H1 (cell line): ENCODE measurements at regions not wholly inside any gene's neighbourhood (a gene's known extent, or its start where the extent isn't known, plus 50 kb on each side); places are given as distances from the start of the nearest gene placed in this dataset.

Experiments
- CTCF ChIA-PET: fragments of 300-600 bp; sonication (Branson Sonifier 250); formaldehyde crosslinking; loops from one replicate; lab custom pipeline; 2021; ENCODE audit not compliant: partially characterized antibody; lab: Charles Lee
- POLR2A ChIA-PET: fragments of 300-600 bp; sonication (Branson Sonifier 250); formaldehyde crosslinking; loops from one replicate; lab custom pipeline; 2021; ENCODE audit warnings: inconsistent platforms; ENCODE audit not compliant: partially characterized antibody; lab: Charles Lee
- DNase-seq, 2 experiments: peaks; one replicate each; pipeline versions ENCODE4 v3.0.0 to v3.0.0-alpha.2; 2010 to 2022; ENCODE audit warnings: low spot score in 2 of 2, low read depth in 1 of 2, mixed read lengths in 1 of 2
- FAIRE-seq: peaks from 2 replicates; lab custom pipeline; 2011; peaks lifted over from hg19 to GRCh38; lab: Jason Lieb, UNC
- H2AFZ ChIP-seq: 2 replicates; pipeline ENCODE4 v1.8.1; 2012; ENCODE audit warnings: low read length, inconsistent platforms
- H2AK5ac ChIP-seq: 2 replicates; pipeline ENCODE4 v1.6.1; 2013; ENCODE audit warnings: low read depth, low read length
- H2BK120ac ChIP-seq: replicated peaks from 2 replicates; pipeline ENCODE3; 2013; ENCODE audit warnings: low read depth, low read length, inconsistent platforms
- H2BK12ac ChIP-seq: 2 replicates; pipeline ENCODE4 v1.6.1; 2013; ENCODE audit warnings: low read depth, low read length
- H2BK15ac ChIP-seq: 2 replicates; pipeline ENCODE4 v1.6.1; 2013; ENCODE audit warnings: low read length
- H2BK20ac ChIP-seq: 2 replicates; pipeline ENCODE4 v1.6.1; 2013; ENCODE audit warnings: low read length
- H2BK5ac ChIP-seq: 2 replicates; pipeline ENCODE4 v1.6.1; 2013; ENCODE audit warnings: low read depth, low read length
- H3K14ac ChIP-seq: 2 replicates; pipeline ENCODE4 v1.6.1; 2013; ENCODE audit warnings: inconsistent platforms; ENCODE audit not compliant: insufficient read length
- H3K18ac ChIP-seq: 2 replicates; pipeline ENCODE4 v1.6.1; 2013; ENCODE audit warnings: low read length; ENCODE audit errors: extremely low read depth
- H3K23ac ChIP-seq: 2 replicates; pipeline ENCODE4 v1.6.1; 2013; ENCODE audit warnings: inconsistent platforms; ENCODE audit not compliant: insufficient read length
- H3K23me2 ChIP-seq: 2 replicates; pipeline ENCODE4 v1.6.1; 2013; ENCODE audit warnings: low read depth, low read length
- H3K27ac ChIP-seq: 2 replicates; pipeline ENCODE4 v1.6.1; 2011; ENCODE audit warnings: low read depth, low read length, inconsistent platforms
- H3K27me3 ChIP-seq, 4 experiments: replicated peaks in 1 of 4; 1 replicate in 1 of 4; 2 replicates in 3 of 4; pipeline versions ENCODE4 v1.6.1 to v1.8.1; 2011 to 2013; ENCODE audit warnings: low read length in 3 of 4, mild to moderate bottlenecking in 3 of 4, inconsistent platforms in 2 of 4, mixed read lengths in 2 of 4, moderate library complexity in 1 of 4; ENCODE audit not compliant: control insufficient read depth in 3 of 4, insufficient read depth in 3 of 4; ENCODE audit errors: extremely low read depth in 1 of 4
- H3K36me3 ChIP-seq, 4 experiments: 2 replicates each; pipeline versions ENCODE4 v1.6.1 to v1.8.1; 2011 to 2013; ENCODE audit warnings: mild to moderate bottlenecking in 4 of 4, low read length in 3 of 4, moderate library complexity in 2 of 4, control low read depth in 1 of 4, inconsistent platforms in 1 of 4; ENCODE audit not compliant: insufficient read depth in 4 of 4, control insufficient read depth in 2 of 4
- H3K4ac ChIP-seq: replicated peaks from 2 replicates; pipeline ENCODE3; 2013; ENCODE audit warnings: low read length, low read depth, mixed read lengths, inconsistent platforms; ENCODE audit not compliant: insufficient read length
- H3K4me1 ChIP-seq, 4 experiments: replicated peaks in 1 of 4; 1 replicate in 1 of 4; 2 replicates in 3 of 4; pipeline versions ENCODE4 v1.6.1 to v1.8.1; 2011 to 2013; ENCODE audit warnings: low read length in 3 of 4, inconsistent platforms in 2 of 4, mixed read lengths in 1 of 4; ENCODE audit not compliant: insufficient read depth in 4 of 4, control insufficient read depth in 3 of 4
- H3K4me2 ChIP-seq, 2 experiments: 2 replicates each; pipeline versions ENCODE4 v1.6.1 to v1.8.1; 2011 to 2013; ENCODE audit warnings: low read depth in 2 of 2, low read length in 2 of 2, control low read depth in 1 of 2, inconsistent platforms in 1 of 2, mild to moderate bottlenecking in 1 of 2; ENCODE audit not compliant: insufficient read depth in 1 of 2
- H3K4me3 ChIP-seq, 4 experiments: fragments of 200-600, 300-600 bp in 1 of 4; sonication (generic), shearing (Covaris generic), sonication (Bioruptor Twin) in 1 of 4; 2 replicates each; pipeline versions ENCODE4 v1.5.1 to v1.8.1; 2011 to 2016; ENCODE audit warnings: low read length in 4 of 4, low read depth in 3 of 4, control low read depth in 2 of 4, inconsistent platforms in 2 of 4, mild to moderate bottlenecking in 2 of 4, mixed read lengths in 1 of 4, moderate library complexity in 1 of 4; ENCODE audit not compliant: insufficient read depth in 2 of 4; ENCODE audit errors: extremely low read depth in 1 of 4
- H3K56ac ChIP-seq: replicated peaks from 2 replicates; pipeline ENCODE3; 2013; ENCODE audit warnings: low read depth, mild to moderate bottlenecking, mixed read lengths, low read length, inconsistent platforms; ENCODE audit not compliant: insufficient read length
- H3K79me1 ChIP-seq: 2 replicates; pipeline ENCODE4 v1.6.1; 2013; ENCODE audit warnings: low read depth, low read length, control low read depth
- H3K79me2 ChIP-seq, 2 experiments: 2 replicates each; pipeline versions ENCODE4 v1.6.1 to v1.8.1; 2012 to 2013; ENCODE audit warnings: low read length in 2 of 2, mild to moderate bottlenecking in 2 of 2, inconsistent platforms in 1 of 2; ENCODE audit not compliant: insufficient read depth in 2 of 2, control insufficient read depth in 1 of 2
- H3K9ac ChIP-seq, 4 experiments: replicated peaks in 1 of 4; 1 replicate in 1 of 4; 2 replicates in 3 of 4; pipeline versions ENCODE4 v1.6.1 to v1.8.1; 2011 to 2013; ENCODE audit warnings: low read depth in 3 of 4, low read length in 3 of 4, control low read depth in 2 of 4, mild to moderate bottlenecking in 2 of 4, moderate library complexity in 2 of 4, inconsistent platforms in 1 of 4; ENCODE audit errors: extremely low read depth in 1 of 4
- H3K9me3 ChIP-seq, 2 experiments: 2 replicates each; pipeline versions ENCODE4 v1.6.1 to v1.8.1; 2012 to 2013; ENCODE audit warnings: mild to moderate bottlenecking in 2 of 2, moderate library complexity in 2 of 2, control low read depth in 1 of 2, inconsistent platforms in 1 of 2, low read depth in 1 of 2, low read length in 1 of 2, mixed read lengths in 1 of 2; ENCODE audit not compliant: insufficient read depth in 2 of 2
- H4K20me1 ChIP-seq, 2 experiments: replicated peaks in 1 of 2; 2 replicates each; pipeline versions ENCODE3 to v1.8.1; 2011 to 2013; ENCODE audit warnings: inconsistent platforms in 2 of 2, low read length in 2 of 2, mild to moderate bottlenecking in 1 of 2; ENCODE audit not compliant: insufficient read depth in 2 of 2, control insufficient read depth in 1 of 2
- H4K5ac ChIP-seq: 2 replicates; pipeline ENCODE4 v1.6.1; 2013; ENCODE audit warnings: low read length, low read depth, mixed read lengths, inconsistent platforms; ENCODE audit not compliant: insufficient read length
- H4K8ac ChIP-seq: 2 replicates; pipeline ENCODE4 v1.8.0; 2013; ENCODE audit warnings: mild to moderate bottlenecking, moderate library complexity, low read length, inconsistent platforms; ENCODE audit not compliant: insufficient read depth; ENCODE audit errors: extremely low read depth
- H4K91ac ChIP-seq: replicated peaks from 2 replicates; pipeline ENCODE3; 2013; ENCODE audit warnings: low read length, mixed read lengths, inconsistent platforms; ENCODE audit not compliant: insufficient read length
- EGR1 ChIP-seq: IDR thresholded peaks from 2 replicates; pipeline ENCODE4 v1.6.1; 2011; ENCODE audit warnings: low read depth, low read length, borderline replicate concordance
- EZH2 ChIP-seq: fragments of 200-600 bp; sonication (generic); IDR thresholded peaks from 2 replicates; pipeline ENCODE4 v1.7.1; 2012; ENCODE audit warnings: low read depth, mild to moderate bottlenecking, moderate library complexity, low read length, inconsistent platforms; ENCODE audit not compliant: severe bottlenecking
- GABPA ChIP-seq: IDR thresholded peaks from 2 replicates; pipeline ENCODE4 v1.6.1; 2011; ENCODE audit warnings: mild to moderate bottlenecking, low read length, moderate library complexity, borderline replicate concordance; ENCODE audit not compliant: insufficient read depth
- WGBS, 2 experiments: shearing (Covaris generic) in 1 of 2; methylation state at CpG; one replicate each; pipeline versions ENCODE4 v1.1.6 to v1.1.7; 2013 to 2015; ENCODE audit warnings: low lambda C conversion rate in 2 of 2, mixed read lengths in 2 of 2, inconsistent platforms in 1 of 2, low coverage in 1 of 2, missing lambda C conversion rate in 1 of 2; ENCODE audit not compliant: insufficient replicate concordance in 2 of 2, insufficient coverage in 1 of 2, insufficient read length in 1 of 2; ENCODE audit errors: extremely low coverage in 1 of 2, missing lambda C conversion rate in 1 of 2; 5-methylcytosine and 5-hydroxymethylcytosine counted together
- TF ChIP-seq, protein P1 (sequence below): IDR thresholded peaks from 2 replicates; pipeline ENCODE4 v1.6.1; 2012; ENCODE audit warnings: inconsistent platforms

GRCh38 chr15:62846805-62847495, 195.6 kb upstream of the TPM1 start:
- Histone ChIP-seq H3K56ac (no peak overlapping the region), H3K14ac (no peak overlapping the region), H3K4ac (no peak overlapping the region), H3K4me3 (no peak overlapping the region), H3K36me3 (no peaks in the 10 kb centered on the region), H2AK5ac (peak overlapping the region; percentile 42; the same call in 1 of the 2 replicates), H4K20me1 (no peaks in the 10 kb centered on the region), H3K23me2 (no peaks in the 10 kb centered on the region), H3K9me3 (peaks cover 0 to 5% of the 10 kb centered on the region in 2 experiments; a peak in 1 of 4 replicates), H3K4me1 (peaks cover 12 to 26% (median 22%) of the 10 kb centered on the region in 4 experiments), H3K4me2 (no peak overlapping the region), H2BK120ac (no peak overlapping the region), H3K9ac (no peak overlapping the region), H3K79me1 (no peaks in the 10 kb centered on the region), H2AFZ (no peak overlapping the region), H4K91ac (peak overlapping the region; percentile 70), H3K27ac (no peak overlapping the region), H2BK20ac (peak overlapping the region; percentile 97), H2BK15ac (peak overlapping the region; percentile 18; the same call in 1 of the 2 replicates), H3K23ac (no peak overlapping the region), H3K18ac (no peak overlapping the region; the same call in 1 of the 2 replicates), H4K5ac (no peak overlapping the region), H3K79me2 (no peaks in the 10 kb centered on the region), H3K27me3 (no peaks in the 10 kb centered on the region), H2BK5ac (peak overlapping the region; percentile 77; the same call in 1 of the 2 replicates), H2BK12ac (peak overlapping the region; percentile 90; the same call in 1 of the 2 replicates), H4K8ac (no peak overlapping the region; the same call in 1 of the 2 replicates)
- 90% methylated on average over 8 of the region's 8 CpGs; no CpG with 5 or more reads in 1 of the 2 experiments for WGBS, 2 experiments
- peak in 1 of 2 experiments; percentile 34 for DNase-seq
- ChIA-PET POLR2A (interaction anchor here (0.7 to 12.8 kb wide), 4 partner anchors 198 to 348 kb away, joined by 3 to 195 read pairs (median 4); partner anchors contain the start of gene TPM1), CTCF (interaction anchor here (0.8 to 7.2 kb wide), 30 partner anchors 7 to 243 kb away, joined by 3 to 58 read pairs (median 3); no protein-coding TSS in a partner anchor)
- FAIRE-seq = no peak
- TF ChIP-seq, protein P1, sequence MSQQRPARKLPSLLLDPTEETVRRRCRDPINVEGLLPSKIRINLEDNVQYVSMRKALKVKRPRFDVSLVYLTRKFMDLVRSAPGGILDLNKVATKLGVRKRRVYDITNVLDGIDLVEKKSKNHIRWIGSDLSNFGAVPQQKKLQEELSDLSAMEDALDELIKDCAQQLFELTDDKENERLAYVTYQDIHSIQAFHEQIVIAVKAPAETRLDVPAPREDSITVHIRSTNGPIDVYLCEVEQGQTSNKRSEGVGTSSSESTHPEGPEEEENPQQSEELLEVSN = no peak
- TF ChIP-seq EZH2 (no peak), EGR1 (no peak), GABPA (no peak)
